HG02610 (cell line): ENCODE measurements at regions not wholly inside any gene's neighbourhood (a gene's known extent, or its start where the extent isn't known, plus 50 kb on each side); places are given as distances from the start of the nearest gene placed in this dataset.
"Not testable (repeated sequence)": the region's sequence is repeated elsewhere in the genome, so short reads cannot be mapped to it uniquely, and the experiment has no call there.

Experiments used
- ATAC-seq: cut with Tn5 transposase; IDR thresholded peaks from one replicate; pipeline ENCODE4 v1.9.1; 2021; ENCODE audit warnings: mild to moderate bottlenecking, moderate library complexity; ENCODE audit not compliant: unreplicated experiment

- no peak for ATAC-seq
Measured at GRCh38 chr13:88188986-88189385, 517.8 kb downstream of the SLITRK5 start.

GRCh38 chr13:88189728-88190127 is 518.6 kb downstream of the SLITRK5 start:
- ATAC-seq = no peak

- no peak for ATAC-seq
Measured at GRCh38 chr13:88196106-88196505, 524.9 kb downstream of the SLITRK5 start.

DNA sequence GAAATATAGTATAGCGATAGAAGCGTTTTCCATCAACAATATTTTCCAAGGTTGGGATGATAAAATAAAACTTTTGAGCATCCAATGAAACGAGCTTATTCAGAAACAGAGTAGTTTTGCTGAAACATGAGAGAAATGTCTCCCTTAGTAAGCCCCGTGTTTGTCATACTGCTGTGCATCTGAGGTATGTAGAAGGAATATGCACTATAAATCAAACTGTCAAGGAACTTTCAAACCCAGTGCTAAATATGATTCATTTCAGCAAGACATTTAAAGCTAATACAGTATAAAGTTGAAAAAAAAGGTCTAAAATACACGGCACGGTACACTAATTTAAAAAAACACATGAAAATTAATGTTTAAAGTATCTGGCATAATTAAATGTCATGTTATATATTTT is 546.2 kb downstream of the SLITRK5 start:
- no peak for ATAC-seq

DNA sequence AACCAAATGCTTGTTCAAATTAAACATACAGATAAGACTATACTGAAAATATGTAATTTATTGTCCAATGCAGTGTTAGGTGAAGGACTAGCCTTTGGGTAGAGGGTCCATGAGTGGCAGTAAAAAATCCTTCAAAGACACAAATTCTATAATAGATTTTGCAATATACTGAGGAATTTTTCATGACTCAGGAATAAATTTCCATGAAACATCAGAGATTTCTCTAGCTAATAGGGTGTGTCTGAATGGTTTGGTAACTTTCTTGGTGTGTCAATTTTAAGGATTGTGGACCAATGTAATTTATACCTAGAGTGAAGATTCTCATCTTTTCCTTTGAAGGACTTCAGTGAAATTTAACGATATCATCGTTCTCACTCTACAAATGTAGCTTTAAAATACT is 546.7 kb downstream of the SLITRK5 start:
- ATAC-seq = no peak

GRCh38 chr13:88223958-88224357 is 552.8 kb downstream of the SLITRK5 start:
- no peak for ATAC-seq

DNA sequence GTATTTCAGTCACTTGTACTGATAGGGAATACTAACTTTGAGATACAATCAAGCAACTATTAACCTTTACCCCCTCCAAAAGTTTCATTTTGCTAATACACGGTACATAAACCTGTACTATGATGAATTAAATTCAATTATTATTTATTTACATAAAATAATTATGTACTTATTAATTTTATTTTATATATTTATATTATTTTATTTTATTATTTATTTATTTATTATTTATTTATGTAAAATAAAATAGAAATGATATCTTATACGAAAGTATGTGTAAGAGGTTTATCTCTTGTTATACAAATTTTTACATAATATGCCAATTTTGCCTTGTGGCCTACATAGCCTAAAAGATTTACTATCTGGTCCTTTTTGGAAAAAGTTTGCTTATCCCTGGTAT is 564.3 kb downstream of the SLITRK5 start:
- no peak for ATAC-seq

DNA sequence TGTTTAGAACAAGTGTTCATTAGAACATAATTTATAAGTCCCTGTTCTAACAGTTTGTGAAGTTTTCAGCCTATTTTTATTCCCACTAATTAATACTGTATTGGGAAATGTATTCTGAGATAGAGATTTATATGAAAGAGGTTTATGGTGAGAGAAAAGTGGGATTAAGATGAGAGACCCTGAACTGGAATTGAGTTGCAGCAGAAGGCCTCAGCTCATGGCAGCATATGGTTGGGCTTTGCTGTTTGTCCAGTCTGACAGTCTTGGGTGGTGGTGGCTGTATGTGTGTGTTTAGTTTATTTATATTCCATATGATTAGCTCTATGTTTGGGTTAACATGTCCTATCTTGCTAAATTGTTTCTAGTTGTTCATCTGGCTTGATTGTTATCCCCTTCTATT is 575.1 kb downstream of the SLITRK5 start:
- no peak for ATAC-seq

DNA sequence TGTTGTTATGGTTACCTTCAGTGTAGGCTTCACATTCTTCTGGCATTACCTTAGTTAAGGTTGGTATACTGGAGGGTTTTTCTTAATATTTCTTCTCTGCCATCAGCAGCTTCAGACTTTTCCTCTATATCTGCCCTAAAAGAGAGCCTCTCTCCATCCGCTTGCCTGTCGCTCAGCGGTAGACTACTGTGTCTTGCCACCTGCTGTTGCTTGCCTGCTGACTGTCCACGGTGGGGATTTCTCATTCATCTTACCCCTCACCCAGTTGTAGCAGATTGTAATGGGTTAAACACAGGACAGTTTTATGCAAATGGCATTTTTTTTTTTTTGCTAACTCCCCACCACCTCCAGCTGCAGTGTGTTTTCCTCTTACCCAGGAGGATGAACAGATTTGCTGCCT is 577.2 kb downstream of the SLITRK5 start:
- ATAC-seq = no peak

GRCh38 chr13:88257706-88258105 is 586.5 kb downstream of the SLITRK5 start:
- no peak for ATAC-seq

DNA sequence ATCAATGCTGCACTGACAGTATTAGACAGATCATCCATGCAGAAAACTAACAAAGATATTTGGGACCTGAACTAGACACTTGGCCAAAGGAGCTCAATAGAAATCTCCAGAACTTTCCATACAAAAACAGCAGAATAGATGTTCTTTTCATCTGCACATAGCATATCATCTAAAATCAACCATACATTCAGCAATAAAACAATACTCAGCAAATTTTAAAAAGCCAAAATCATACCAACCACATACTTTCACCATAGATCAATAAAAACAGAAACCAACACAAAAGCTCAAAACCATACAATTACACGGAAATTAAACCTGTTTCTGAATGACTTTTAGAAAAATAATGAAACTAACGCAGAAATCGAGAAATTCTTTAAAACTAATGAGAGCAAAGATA is 592.6 kb downstream of the SLITRK5 start:
- no peak for ATAC-seq

DNA sequence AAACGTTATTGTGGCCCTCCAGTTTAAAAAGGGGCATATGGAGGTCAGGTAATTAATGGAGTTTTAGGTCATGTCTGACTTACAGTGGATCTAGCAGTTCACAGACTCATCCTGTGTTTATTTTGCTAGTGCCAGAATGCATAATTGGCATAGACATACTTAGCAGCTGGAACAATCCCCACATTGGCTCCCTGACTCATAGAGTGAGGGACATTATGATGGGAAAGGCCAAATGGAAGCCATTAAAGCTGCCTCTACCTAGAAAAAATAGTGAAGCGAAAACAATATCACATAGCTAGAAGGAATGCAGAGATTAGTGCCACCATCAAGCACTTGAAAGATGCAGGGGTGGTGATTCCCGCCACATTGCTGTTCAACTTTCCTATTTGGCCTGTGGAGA is 610.7 kb downstream of the SLITRK5 start:
- no peak for ATAC-seq

DNA sequence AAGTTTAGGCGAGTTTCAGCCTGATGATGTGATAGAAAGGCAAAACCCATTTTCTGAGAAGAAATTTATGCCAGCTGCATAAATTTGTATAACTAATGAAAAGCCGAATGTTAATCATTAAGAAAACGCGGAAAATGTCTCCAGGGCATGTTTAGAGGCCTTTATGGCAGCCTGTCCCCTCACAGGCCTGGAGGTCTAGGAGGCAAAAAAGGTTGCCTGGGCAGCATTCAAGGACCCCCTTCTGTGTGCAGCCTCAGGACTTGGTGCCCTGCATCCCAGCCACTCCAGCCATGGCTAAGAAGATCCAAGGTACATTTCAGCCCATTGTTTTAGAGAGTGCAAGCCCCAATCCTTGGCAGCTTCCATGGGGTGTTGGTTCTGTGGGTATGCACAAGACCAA is 614.2 kb downstream of the SLITRK5 start:
- no peak for ATAC-seq

DNA sequence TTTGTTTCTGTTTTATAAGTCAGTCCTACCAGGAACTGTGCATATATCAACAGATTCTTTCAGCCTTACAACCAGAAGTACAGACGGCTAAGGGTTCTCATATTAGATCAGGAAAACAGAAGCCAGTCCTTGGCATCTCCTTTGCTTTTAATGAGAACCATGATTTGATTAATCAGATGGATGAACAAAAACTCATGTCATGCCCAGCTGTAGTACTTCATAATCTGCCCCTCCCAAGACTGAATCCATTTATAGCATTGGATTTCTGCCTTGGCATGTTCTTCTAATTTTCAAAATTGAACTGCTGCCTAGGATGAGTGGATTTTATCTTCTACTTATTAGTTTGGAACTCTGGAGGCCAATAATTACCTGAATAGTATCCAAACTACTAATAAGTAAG is 617.2 kb downstream of the SLITRK5 start:
- no peak for ATAC-seq

- not testable (repeated sequence) for ATAC-seq
Measured at GRCh38 chr13:88291731-88292130, 620.6 kb downstream of the SLITRK5 start.

- ATAC-seq = no peak
Measured at GRCh38 chr13:88294368-88294767, 623.2 kb downstream of the SLITRK5 start.

GRCh38 chr13:88303157-88303556 is 632.0 kb downstream of the SLITRK5 start:
- no peak for ATAC-seq

DNA sequence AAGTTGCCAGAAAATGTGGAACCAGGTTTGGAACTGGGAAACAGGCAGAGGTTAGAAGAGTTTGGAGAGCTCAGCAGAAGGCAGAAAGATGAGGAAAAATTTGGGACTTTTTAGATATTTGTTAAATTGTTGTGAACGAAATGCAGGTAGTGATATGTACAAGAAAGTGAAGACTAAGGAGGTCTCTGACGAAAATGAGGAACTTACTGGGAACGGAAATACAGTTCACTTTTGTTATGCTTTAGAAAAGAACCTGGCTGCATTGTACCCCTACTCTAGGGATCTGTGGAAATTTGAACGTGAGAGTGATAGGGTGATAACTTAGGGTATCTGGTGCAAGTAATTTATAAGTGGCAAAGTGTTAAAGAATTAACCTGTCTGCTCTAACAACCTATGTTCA is 632.4 kb downstream of the SLITRK5 start:
- no peak for ATAC-seq

DNA sequence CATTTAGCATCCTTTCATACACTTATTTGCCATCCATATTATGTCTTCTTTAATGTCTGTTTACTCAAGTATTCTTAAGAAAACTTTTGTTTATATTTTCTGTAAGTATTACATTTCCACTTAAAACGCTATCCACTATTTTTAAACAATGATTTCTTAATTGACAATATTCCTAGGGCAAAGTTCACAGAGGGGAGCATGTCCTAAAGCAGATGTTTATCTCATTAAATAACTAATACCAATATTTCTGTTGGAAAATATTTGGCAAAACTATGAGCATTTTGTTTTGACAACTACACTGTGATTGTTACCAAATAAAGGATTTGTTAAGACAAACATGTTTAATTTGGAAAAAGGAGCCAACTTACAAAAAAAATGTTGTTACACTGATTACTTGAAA is 643.3 kb downstream of the SLITRK5 start:
- ATAC-seq = no peak

DNA sequence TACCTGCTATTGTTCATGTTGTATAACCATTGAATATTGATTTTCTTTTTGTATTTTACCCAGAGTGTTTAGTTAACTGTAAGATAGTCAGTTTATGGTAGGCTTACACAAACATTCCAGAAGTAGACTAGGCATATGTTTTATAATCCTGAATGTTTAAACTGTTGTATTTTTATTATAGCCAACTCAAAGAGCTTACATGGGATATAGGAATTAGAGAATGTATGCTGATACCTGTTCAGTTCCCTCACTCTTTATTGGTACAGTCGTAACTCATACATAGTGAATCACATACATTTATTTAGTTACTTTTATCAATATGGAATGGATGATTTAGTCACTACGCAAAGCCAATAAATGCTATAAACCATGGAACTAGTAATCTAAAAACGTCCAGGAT is 657.9 kb downstream of the SLITRK5 start:
- no peak for ATAC-seq

DNA sequence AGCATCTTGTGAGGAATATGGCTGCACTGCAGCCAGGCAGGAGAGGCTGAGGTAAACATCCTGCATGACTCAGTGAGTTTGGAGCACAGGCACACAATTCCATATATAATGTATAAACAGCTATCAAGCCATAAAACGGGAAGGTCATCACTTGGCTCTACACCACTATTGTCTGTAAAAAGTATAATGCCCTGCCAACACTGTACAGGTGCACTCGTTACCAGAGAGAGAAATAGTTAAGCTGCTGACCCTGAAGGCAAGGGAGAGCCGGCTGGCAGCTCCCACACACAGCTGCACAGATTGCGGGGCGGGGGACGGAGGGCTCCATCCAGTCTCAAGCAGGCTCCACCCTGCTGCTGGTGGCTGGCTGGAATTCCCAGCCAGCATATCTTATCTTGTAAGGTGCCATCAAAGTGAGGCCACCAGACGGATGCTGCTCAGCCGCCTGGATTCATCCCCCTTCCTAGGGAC is 668.1 kb downstream of the SLITRK5 start:
- no peak for ATAC-seq

- ATAC-seq = no peak
Measured at GRCh38 chr13:88345171-88345847, 674.1 kb downstream of the SLITRK5 start.

GRCh38 chr13:88360761-88361160 is 689.6 kb downstream of the SLITRK5 start:
- no peak for ATAC-seq
